Choroid plexus epithelial cell (primary cell): ENCODE measurements at regions not wholly inside any gene's neighbourhood (a gene's known extent, or its start where the extent isn't known, plus 50 kb on each side); places are given as distances from the start of the nearest gene placed in this dataset.
A peak's percentile ranks its signal among the peaks of the same experiment; 100 is the strongest.

Source experiments
- DNase-seq: peaks from one replicate; pipeline ENCODE4 v3.0.0-alpha.2; 2010; ENCODE audit warnings: low read depth
- H3K4me3 ChIP-seq: 2 replicates; pipeline ENCODE4 v1.5.1; 2011; ENCODE audit warnings: low read depth, mild to moderate bottlenecking, control low read depth, low read length, moderate library complexity
- CTCF ChIP-seq: conservative IDR thresholded peaks from 2 replicates; pipeline ENCODE4 v1.5.1; 2011; ENCODE audit warnings: low read depth, mild to moderate bottlenecking, control low read depth, inconsistent platforms, low read length, moderate library complexity

GRCh38 chr18:67410075-67411070 lies 106.1 kb downstream of the DSEL start:
- H3K4me3 ChIP-seq: no peak overlapping the region
- peak; percentile 63 for DNase-seq
- TF ChIP-seq CTCF: no peak

GRCh38 chr18:67408240-67408639 lies 108.3 kb downstream of the DSEL start:
- no peak overlapping the region for H3K4me3 ChIP-seq
- peak; percentile 15 for DNase-seq
- TF ChIP-seq CTCF: no peak

GRCh38 chr18:67406714-67407113 lies 109.8 kb downstream of the DSEL start:
- no peak for TF ChIP-seq CTCF
- no peak for DNase-seq
- no peak overlapping the region for H3K4me3 ChIP-seq

- peak; percentile 79 for DNase-seq
- TF ChIP-seq CTCF: no peak
- no peak overlapping the region for H3K4me3 ChIP-seq
Observed at GRCh38 chr18:67402543-67402942, 114.0 kb downstream of the DSEL start.

GRCh38 chr18:67400502-67401117 lies 115.9 kb downstream of the DSEL start:
- TF ChIP-seq CTCF: no peak
- peak; percentile 74 for DNase-seq
- no peak overlapping the region for H3K4me3 ChIP-seq

- H3K4me3 ChIP-seq: no peak overlapping the region
- TF ChIP-seq CTCF: no peak
- DNase-seq: no peak
Observed at GRCh38 chr18:67386032-67386431, 130.5 kb downstream of the DSEL start.
